ENCODE measurements at regions not wholly inside any gene's neighbourhood (a gene's known extent, or its start where the extent isn't known, plus 50 kb on each side); places are given as distances from the start of the nearest gene placed in this dataset.

- intact Hi-C loops (cut with DNase I; ENCODE audit: low total_unique reads) = no loop called here
- no peak for DNase-seq (ENCODE audit: low spot score in 2 of 2)
- Histone ChIP-seq H3K27me3 (no peaks in the 10 kb centered on the region), H3K9me3 (no peaks in the 10 kb centered on the region), H3K4me3 (peak overlapping the region; percentile 28 to 43 (median 30)), H3K27ac (no peak overlapping the region), H3K36me3 (no peaks in the 10 kb centered on the region), H3K4me1 (no peaks in the 10 kb centered on the region)
- TF ChIP-seq POLR2AphosphoS5 (IDR thresholded peaks at IDR 0.05) = no peak
- TF ChIP-seq, protein P1, sequence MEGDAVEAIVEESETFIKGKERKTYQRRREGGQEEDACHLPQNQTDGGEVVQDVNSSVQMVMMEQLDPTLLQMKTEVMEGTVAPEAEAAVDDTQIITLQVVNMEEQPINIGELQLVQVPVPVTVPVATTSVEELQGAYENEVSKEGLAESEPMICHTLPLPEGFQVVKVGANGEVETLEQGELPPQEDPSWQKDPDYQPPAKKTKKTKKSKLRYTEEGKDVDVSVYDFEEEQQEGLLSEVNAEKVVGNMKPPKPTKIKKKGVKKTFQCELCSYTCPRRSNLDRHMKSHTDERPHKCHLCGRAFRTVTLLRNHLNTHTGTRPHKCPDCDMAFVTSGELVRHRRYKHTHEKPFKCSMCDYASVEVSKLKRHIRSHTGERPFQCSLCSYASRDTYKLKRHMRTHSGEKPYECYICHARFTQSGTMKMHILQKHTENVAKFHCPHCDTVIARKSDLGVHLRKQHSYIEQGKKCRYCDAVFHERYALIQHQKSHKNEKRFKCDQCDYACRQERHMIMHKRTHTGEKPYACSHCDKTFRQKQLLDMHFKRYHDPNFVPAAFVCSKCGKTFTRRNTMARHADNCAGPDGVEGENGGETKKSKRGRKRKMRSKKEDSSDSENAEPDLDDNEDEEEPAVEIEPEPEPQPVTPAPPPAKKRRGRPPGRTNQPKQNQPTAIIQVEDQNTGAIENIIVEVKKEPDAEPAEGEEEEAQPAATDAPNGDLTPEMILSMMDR (IDR thresholded peaks at IDR 0.05) = no peak
- TF ChIP-seq POLR2A (IDR thresholded peaks at IDR 0.05) = no peak
Measured at GRCh38 chr6:7468382-7469081, 72.9 kb upstream of the DSP start.

DNA sequence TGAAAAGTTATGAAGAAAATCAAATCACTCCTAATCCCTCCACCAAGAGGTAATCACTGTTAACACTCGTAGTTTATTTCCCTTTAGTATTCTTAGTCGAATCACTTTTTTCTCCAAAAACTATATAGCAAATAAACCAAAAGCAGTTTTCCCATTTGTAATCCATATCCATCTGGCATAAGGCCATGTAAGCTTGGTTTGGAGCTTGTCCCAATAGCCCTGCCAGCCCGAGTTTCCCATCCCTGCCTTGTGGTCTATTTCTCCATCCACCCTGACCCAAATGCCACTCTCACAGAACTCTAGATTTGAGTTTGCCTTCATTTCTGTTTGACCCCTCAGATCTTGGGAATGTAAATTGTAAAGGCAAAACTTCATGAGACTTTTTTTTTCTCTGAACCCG is 71.8 kb upstream of the DSP start:
- H3K9me3 ChIP-seq = no peaks in the 10 kb centered on the region
- no peak for DNase-seq (ENCODE audit: low spot score in 2 of 2)
- H3K27me3 ChIP-seq = no peaks in the 10 kb centered on the region
- H3K27ac ChIP-seq = no peak overlapping the region
- no peaks in the 10 kb centered on the region for H3K4me1 ChIP-seq
- intact Hi-C loops (cut with DNase I; ENCODE audit: low total_unique reads) = no loop called here
- H3K36me3 ChIP-seq = no peaks in the 10 kb centered on the region
- TF ChIP-seq POLR2A (IDR thresholded peaks at IDR 0.05) (no peak), POLR2AphosphoS5 (IDR thresholded peaks at IDR 0.05) (no peak)
- TF ChIP-seq, protein P1 (IDR thresholded peaks at IDR 0.05) = no peak
- no peak overlapping the region for H3K4me3 ChIP-seq

DNA sequence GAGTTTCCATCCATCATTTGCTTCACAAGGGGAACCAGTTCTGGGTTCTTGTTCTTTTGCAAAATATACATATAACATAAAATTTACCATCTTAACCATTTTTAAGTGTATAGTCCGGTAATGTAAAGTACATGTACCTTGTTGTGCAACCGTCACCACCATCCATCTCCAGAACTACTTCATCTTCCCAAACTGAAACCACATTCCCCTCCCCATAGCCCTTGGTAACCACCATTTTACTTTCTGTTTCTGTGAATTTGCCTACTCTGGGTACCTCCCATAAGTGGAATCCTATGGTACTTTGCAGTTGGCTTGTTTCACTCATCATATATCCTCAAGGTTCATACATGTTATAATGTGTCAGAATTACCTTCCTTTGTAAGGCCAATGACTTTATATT is 70.3 kb upstream of the DSP start:
- intact Hi-C loops (cut with DNase I; ENCODE audit: low total_unique reads) = no loop called here
- Histone ChIP-seq H3K4me3 (no peak overlapping the region), H3K27me3 (no peaks in the 10 kb centered on the region), H3K27ac (no peak overlapping the region), H3K4me1 (no peaks in the 10 kb centered on the region), H3K9me3 (no peaks in the 10 kb centered on the region), H3K36me3 (no peaks in the 10 kb centered on the region)
- TF ChIP-seq, protein P1 (IDR thresholded peaks at IDR 0.05) = no peak
- TF ChIP-seq POLR2A (IDR thresholded peaks at IDR 0.05) (no peak), POLR2AphosphoS5 (IDR thresholded peaks at IDR 0.05) (no peak)
- no peak for DNase-seq (ENCODE audit: low spot score in 2 of 2)

- TF ChIP-seq, protein P1 (IDR thresholded peaks at IDR 0.05) = no peak
- Histone ChIP-seq H3K27me3 (no peaks in the 10 kb centered on the region), H3K4me3 (no peak overlapping the region), H3K27ac (no peak overlapping the region), H3K4me1 (no peaks in the 10 kb centered on the region), H3K36me3 (no peaks in the 10 kb centered on the region), H3K9me3 (no peaks in the 10 kb centered on the region)
- no peak for DNase-seq (ENCODE audit: low spot score in 2 of 2)
- intact Hi-C loops (cut with DNase I; ENCODE audit: low total_unique reads) = no loop called here
Measured at GRCh38 chr6:7473805-7474719, 67.4 kb upstream of the DSP start.

- H3K4me1 ChIP-seq = no peaks in the 10 kb centered on the region
- no peak overlapping the region for H3K27ac ChIP-seq
- no peak for TF ChIP-seq POLR2A (IDR thresholded peaks at IDR 0.05)
- TF ChIP-seq, protein P1 (IDR thresholded peaks at IDR 0.05) = no peak
- H3K4me3 ChIP-seq = no peak overlapping the region
- H3K9me3 ChIP-seq = no peaks in the 10 kb centered on the region
- no peaks in the 10 kb centered on the region for H3K36me3 ChIP-seq
- H3K27me3 ChIP-seq = no peaks in the 10 kb centered on the region
- no peak for DNase-seq (ENCODE audit: low spot score in 2 of 2)
- intact Hi-C loops (cut with DNase I; ENCODE audit: low total_unique reads) = no loop called here
Measured at GRCh38 chr6:7475081-7475480, 66.4 kb upstream of the DSP start.
